CD8-positive, alpha-beta memory T cell (primary cell): ENCODE measurements at regions not wholly inside any gene's neighbourhood (a gene's known extent, or its start where the extent isn't known, plus 50 kb on each side); places are given as distances from the start of the nearest gene placed in this dataset.

ENCODE experiments used
- CTCF ChIA-PET: fragments of 350-600 bp; sonication (Branson Sonifier 250); formaldehyde crosslinking; loops from one replicate; lab custom pipeline; 2021; ENCODE audit warnings: antibody characterized with exemption; lab: Charles Lee
- POLR2A ChIA-PET: fragments of 350-600 bp; sonication (Branson Sonifier 250); formaldehyde crosslinking; loops from one replicate; lab custom pipeline; 2021; ENCODE audit warnings: antibody characterized with exemption; lab: Charles Lee
- DNase-seq, 5 donors: peaks; one replicate each; pipeline versions ENCODE4 v3.0.0 to v3.0.0-alpha.2; 2020 to 2022; ENCODE audit warnings: mixed read lengths in 1 of 5
- H3K27ac ChIP-seq: one replicate; pipeline ENCODE4 v1.7.0; 2013; ENCODE audit warnings: low read depth, mild to moderate bottlenecking, low read length, moderate library complexity
- H3K27me3 ChIP-seq: 2 replicates; pipeline ENCODE4 v1.7.0; 2013; ENCODE audit warnings: low read length, mild to moderate bottlenecking; ENCODE audit not compliant: insufficient read depth, poor library complexity, severe bottlenecking
- H3K36me3 ChIP-seq: 2 replicates; pipeline ENCODE4 v1.7.0; 2013; ENCODE audit warnings: mild to moderate bottlenecking, low read length, moderate library complexity; ENCODE audit not compliant: insufficient read depth
- H3K4me1 ChIP-seq: 2 replicates; pipeline ENCODE4 v1.7.0; 2013; ENCODE audit warnings: mild to moderate bottlenecking, low read length, moderate library complexity; ENCODE audit not compliant: insufficient read depth
- H3K4me3 ChIP-seq: 2 replicates; pipeline ENCODE4 v1.7.0; 2013; ENCODE audit warnings: mild to moderate bottlenecking, low read length
- H3K9me3 ChIP-seq: 2 replicates; pipeline ENCODE4 v1.7.0; 2013; ENCODE audit warnings: mild to moderate bottlenecking, low read length
- H3K27ac Mint-ChIP-seq, 8 donors: one replicate each; pipeline ENCODE4 v1.8.0; 2020 to 2021; ENCODE audit warnings: mixed read lengths in 8 of 8, mild to moderate bottlenecking in 6 of 8, inconsistent platforms in 3 of 8, moderate library complexity in 3 of 8
- H3K27me3 Mint-ChIP-seq, 2 donors: one replicate each; pipeline ENCODE4 v1.8.0; 2020 to 2021; ENCODE audit warnings: mixed read lengths in 2 of 2, mild to moderate bottlenecking in 1 of 2, moderate library complexity in 1 of 2
- H3K36me3 Mint-ChIP-seq, 3 donors: one replicate each; pipeline ENCODE4 v1.8.0; 2020 to 2021; ENCODE audit warnings: mixed read lengths in 3 of 3, inconsistent platforms in 1 of 3, mild to moderate bottlenecking in 1 of 3
- H3K4me1 Mint-ChIP-seq, 3 donors: one replicate each; pipeline ENCODE4 v1.8.0; 2020 to 2021; ENCODE audit warnings: mixed read lengths in 3 of 3, inconsistent platforms in 1 of 3, mild to moderate bottlenecking in 1 of 3
- H3K4me3 Mint-ChIP-seq, 7 donors: one replicate each; pipeline ENCODE4 v1.8.0; 2020 to 2021; ENCODE audit warnings: mixed read lengths in 7 of 7, mild to moderate bottlenecking in 6 of 7, moderate library complexity in 4 of 7, inconsistent platforms in 2 of 7
- H3K9me3 Mint-ChIP-seq, 5 donors: one replicate each; pipeline ENCODE4 v1.8.0; 2020 to 2022; ENCODE audit warnings: mixed read lengths in 5 of 5, mild to moderate bottlenecking in 3 of 5, moderate library complexity in 2 of 5, inconsistent platforms in 1 of 5

DNA sequence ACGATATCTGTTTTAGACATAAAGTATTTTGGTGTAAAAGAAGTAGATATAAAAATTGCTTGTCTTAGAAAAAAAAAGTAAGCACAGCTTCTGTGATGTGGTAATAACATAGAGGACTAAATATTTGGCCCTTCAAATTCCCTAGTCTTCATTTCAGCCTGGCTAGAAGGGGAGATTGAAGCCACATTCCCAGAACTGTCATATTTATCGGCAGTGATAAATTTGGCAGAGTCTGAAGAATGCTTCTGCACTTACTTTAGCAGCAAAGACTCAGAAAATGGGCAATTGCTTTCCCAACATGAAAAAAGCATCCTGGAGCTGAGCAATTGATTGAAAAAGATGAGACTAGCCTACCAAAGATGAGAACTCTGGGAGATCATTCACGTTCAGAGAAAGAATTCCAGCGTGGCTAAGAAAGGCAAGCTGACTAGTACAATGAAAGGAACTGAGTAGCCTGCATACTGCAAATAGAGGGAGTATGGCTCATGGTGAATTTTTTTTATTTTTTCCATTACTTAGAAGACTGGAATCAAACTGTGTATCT lies 278.7 kb upstream of the KLHL29 start:
- no peaks in the 10 kb centered on the region for H3K36me3 Mint-ChIP-seq
- no peak for DNase-seq
- H3K4me3 Mint-ChIP-seq: no peak overlapping the region
- ChIA-PET POLR2A (no interaction called here), CTCF (no interaction called here)
- H3K27me3 Mint-ChIP-seq: no peaks in the 10 kb centered on the region
- H3K27ac Mint-ChIP-seq: no peak overlapping the region
- Histone ChIP-seq H3K27me3 (no peaks in the 10 kb centered on the region), H3K4me3 (no peak overlapping the region), H3K36me3 (no peaks in the 10 kb centered on the region), H3K27ac (no peak overlapping the region), H3K4me1 (no peaks in the 10 kb centered on the region), H3K9me3 (no peaks in the 10 kb centered on the region)
- H3K9me3 Mint-ChIP-seq: peaks cover 2 to 15% (median 8%) of the 10 kb centered on the region in 5 donors
- no peaks in the 10 kb centered on the region for H3K4me1 Mint-ChIP-seq

DNA sequence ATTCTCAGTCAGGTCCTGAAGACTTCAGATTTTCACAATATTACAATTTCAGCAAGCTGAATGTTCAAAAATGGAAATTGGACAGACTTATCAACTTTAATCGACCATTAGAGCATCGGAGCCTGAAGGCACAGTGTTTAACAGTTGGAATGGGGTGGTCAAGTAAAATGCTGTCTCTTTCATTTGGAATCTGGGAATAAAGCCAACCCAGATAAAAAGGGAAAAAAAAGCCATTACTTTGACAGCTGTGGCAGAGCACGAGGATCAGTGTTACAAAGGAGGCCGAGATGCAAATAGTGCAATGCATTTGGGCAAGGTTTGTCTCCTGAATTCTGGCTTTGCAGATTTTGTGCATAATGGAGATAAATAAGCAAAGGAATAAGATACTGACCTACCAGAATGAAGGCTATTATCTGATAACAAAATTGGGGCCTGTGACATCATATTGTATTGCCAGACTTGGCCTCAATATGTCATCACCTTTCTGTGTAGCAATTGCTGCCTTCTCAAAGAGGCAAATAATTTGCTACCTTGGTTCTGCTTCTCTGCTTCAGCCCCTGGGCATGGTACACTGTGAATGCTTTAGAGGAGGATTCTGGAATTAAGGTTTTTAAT lies 277.5 kb upstream of the KLHL29 start:
- no peak overlapping the region for H3K27ac Mint-ChIP-seq
- H3K36me3 ChIP-seq: no peaks in the 10 kb centered on the region

GRCh38 chr2:23111263-23111662 lies 273.7 kb upstream of the KLHL29 start:
- H3K36me3 ChIP-seq: no peaks in the 10 kb centered on the region
- DNase-seq: no peak
- no peak overlapping the region for H3K4me3 Mint-ChIP-seq
- H3K27ac ChIP-seq: no peak overlapping the region
- no peaks in the 10 kb centered on the region for H3K9me3 ChIP-seq
- no peaks in the 10 kb centered on the region for H3K4me1 ChIP-seq
- peaks cover 0 to 20% (median 6%) of the 10 kb centered on the region in 5 donors for H3K9me3 Mint-ChIP-seq
- POLR2A ChIA-PET: no interaction called here
- no peak overlapping the region for H3K4me3 ChIP-seq
- H3K27me3 Mint-ChIP-seq: no peaks in the 10 kb centered on the region
- no peaks in the 10 kb centered on the region for H3K4me1 Mint-ChIP-seq
- H3K27me3 ChIP-seq: no peaks in the 10 kb centered on the region
- CTCF ChIA-PET: no interaction called here
- no peaks in the 10 kb centered on the region for H3K36me3 Mint-ChIP-seq
- H3K27ac Mint-ChIP-seq: no peak overlapping the region

More for the DNA sequence above, 277.5 kb upstream of the KLHL29 start:
- ChIA-PET POLR2A (no interaction called here), CTCF (no interaction called here)
- Mint-ChIP-seq H3K9me3 (peaks cover 2 to 13% (median 5%) of the 10 kb centered on the region in 5 donors), H3K4me1 (no peaks in the 10 kb centered on the region), H3K36me3 (no peaks in the 10 kb centered on the region), H3K27me3 (no peaks in the 10 kb centered on the region), H3K4me3 (no peak overlapping the region)
- Histone ChIP-seq H3K9me3 (no peaks in the 10 kb centered on the region), H3K27me3 (no peaks in the 10 kb centered on the region), H3K4me1 (no peaks in the 10 kb centered on the region), H3K27ac (no peak overlapping the region), H3K4me3 (no peak overlapping the region)
- DNase-seq: no peak

DNA sequence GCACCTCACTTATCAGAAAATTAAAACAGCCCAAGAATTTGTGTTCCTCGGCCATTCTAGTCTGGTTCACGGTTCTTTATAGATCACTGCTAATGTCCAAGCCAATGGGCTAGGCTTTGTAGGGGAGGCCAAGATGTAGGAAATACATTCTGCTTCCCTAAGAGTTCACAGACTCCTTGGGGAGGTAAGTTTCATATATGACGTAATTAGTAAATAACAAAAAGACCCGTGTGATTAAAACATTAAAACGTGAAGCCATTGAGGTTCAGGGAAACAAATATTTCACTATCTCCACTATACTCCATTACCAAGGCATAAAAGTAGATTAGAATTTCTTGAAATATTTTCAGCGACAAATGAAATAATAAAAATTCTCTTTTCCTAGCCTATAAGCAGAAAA lies 272.5 kb upstream of the KLHL29 start:
- Histone ChIP-seq H3K4me3 (no peak overlapping the region), H3K4me1 (no peaks in the 10 kb centered on the region), H3K27ac (no peak overlapping the region), H3K27me3 (no peaks in the 10 kb centered on the region), H3K36me3 (no peaks in the 10 kb centered on the region), H3K9me3 (no peaks in the 10 kb centered on the region)
- no peak for DNase-seq
- ChIA-PET CTCF (no interaction called here), POLR2A (no interaction called here)
- no peak overlapping the region for H3K4me3 Mint-ChIP-seq
- H3K27ac Mint-ChIP-seq: no peak overlapping the region
- no peaks in the 10 kb centered on the region for H3K27me3 Mint-ChIP-seq
- no peaks in the 10 kb centered on the region for H3K4me1 Mint-ChIP-seq
- no peaks in the 10 kb centered on the region for H3K36me3 Mint-ChIP-seq
- peaks cover 0 to 16% (median 6%) of the 10 kb centered on the region in 5 donors for H3K9me3 Mint-ChIP-seq

DNA sequence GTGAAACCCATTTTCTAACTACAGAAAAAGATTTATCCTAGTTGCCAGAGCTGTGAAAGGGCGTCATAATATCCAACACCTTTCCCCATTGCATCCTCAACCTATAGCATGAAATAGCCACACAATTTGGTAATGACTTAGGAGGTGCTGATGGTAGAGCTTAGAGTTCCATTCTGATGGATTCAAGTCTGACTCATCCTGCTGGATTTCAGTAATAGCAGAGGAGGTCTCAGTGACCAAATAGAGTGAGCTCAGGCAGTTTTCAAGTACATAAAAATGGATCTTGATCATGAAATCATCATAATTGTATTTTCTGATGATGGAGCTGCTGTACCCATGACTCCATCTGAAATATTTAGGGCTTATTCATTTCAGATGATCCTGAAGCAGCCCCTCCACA lies 270.7 kb upstream of the KLHL29 start:
- CTCF ChIA-PET: no interaction called here
- Histone ChIP-seq H3K9me3 (no peaks in the 10 kb centered on the region), H3K4me3 (no peak overlapping the region), H3K36me3 (no peaks in the 10 kb centered on the region), H3K4me1 (no peaks in the 10 kb centered on the region), H3K27ac (no peak overlapping the region), H3K27me3 (no peaks in the 10 kb centered on the region)
- DNase-seq: no peak
- no peak overlapping the region for H3K4me3 Mint-ChIP-seq
- H3K4me1 Mint-ChIP-seq: no peaks in the 10 kb centered on the region
- H3K27ac Mint-ChIP-seq: no peak overlapping the region
- H3K9me3 Mint-ChIP-seq: peaks cover 0 to 16% (median 6%) of the 10 kb centered on the region in 5 donors
- peaks cover 0 to 3% of the 10 kb centered on the region in 2 donors for H3K27me3 Mint-ChIP-seq
- POLR2A ChIA-PET: no interaction called here
- H3K36me3 Mint-ChIP-seq: no peaks in the 10 kb centered on the region

GRCh38 chr2:23118313-23118712 lies 266.7 kb upstream of the KLHL29 start:
- no peak overlapping the region for H3K4me3 Mint-ChIP-seq
- H3K27ac Mint-ChIP-seq: no peak overlapping the region
- Histone ChIP-seq H3K9me3 (no peaks in the 10 kb centered on the region), H3K4me1 (no peaks in the 10 kb centered on the region), H3K27ac (no peak overlapping the region), H3K4me3 (no peak overlapping the region), H3K27me3 (no peaks in the 10 kb centered on the region), H3K36me3 (no peaks in the 10 kb centered on the region)
- ChIA-PET CTCF (no interaction called here), POLR2A (no interaction called here)
- H3K27me3 Mint-ChIP-seq: peaks cover 0 to 3% of the 10 kb centered on the region in 2 donors
- no peaks in the 10 kb centered on the region for H3K4me1 Mint-ChIP-seq
- no peaks in the 10 kb centered on the region for H3K36me3 Mint-ChIP-seq
- no peak for DNase-seq
- peaks cover 1 to 8% (median 2%) of the 10 kb centered on the region in 5 donors for H3K9me3 Mint-ChIP-seq

GRCh38 chr2:23118894-23119293 lies 266.1 kb upstream of the KLHL29 start:
- no peaks in the 10 kb centered on the region for H3K36me3 Mint-ChIP-seq
- H3K27me3 Mint-ChIP-seq: peaks cover 0 to 3% of the 10 kb centered on the region in 2 donors
- peak overlapping the region in 1 of 8 donors; percentile 27 for H3K27ac Mint-ChIP-seq

DNA sequence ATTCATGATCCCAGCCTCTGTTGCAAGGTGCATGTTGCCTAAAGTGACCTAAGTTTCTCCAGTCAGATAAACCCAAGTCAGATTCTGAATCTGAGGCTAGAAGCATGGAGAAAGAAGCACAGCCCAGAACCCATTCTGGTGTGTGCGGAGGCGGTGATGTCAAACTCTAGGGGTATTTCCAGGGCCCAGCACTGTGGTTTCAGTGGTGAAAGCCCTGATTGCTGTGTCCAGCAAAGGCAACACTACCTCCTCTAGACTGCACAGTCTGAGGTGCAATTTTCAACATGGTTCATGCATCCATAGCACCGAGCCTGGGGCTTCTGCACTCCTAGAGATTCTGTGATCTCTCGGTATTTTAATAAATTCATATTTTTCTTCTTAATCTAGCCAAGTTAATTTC lies 264.8 kb upstream of the KLHL29 start:
- Histone ChIP-seq H3K9me3 (no peaks in the 10 kb centered on the region), H3K4me3 (no peak overlapping the region), H3K27ac (no peak overlapping the region), H3K4me1 (no peaks in the 10 kb centered on the region), H3K27me3 (no peaks in the 10 kb centered on the region), H3K36me3 (no peaks in the 10 kb centered on the region)
- ChIA-PET POLR2A (no interaction called here), CTCF (no interaction called here)
- Mint-ChIP-seq H3K36me3 (no peaks in the 10 kb centered on the region), H3K9me3 (peaks cover 1 to 8% (median 2%) of the 10 kb centered on the region in 5 donors), H3K27ac (no peak overlapping the region), H3K4me3 (no peak overlapping the region), H3K27me3 (peaks cover 0 to 3% of the 10 kb centered on the region in 2 donors), H3K4me1 (no peaks in the 10 kb centered on the region)
- DNase-seq: no peak

More at GRCh38 chr2:23118894-23119293, 266.1 kb upstream of the KLHL29 start:
- H3K27me3 ChIP-seq: no peaks in the 10 kb centered on the region
- no peaks in the 10 kb centered on the region for H3K4me1 Mint-ChIP-seq
- ChIA-PET POLR2A (no interaction called here), CTCF (no interaction called here)
- DNase-seq: no peak
- H3K36me3 ChIP-seq: no peaks in the 10 kb centered on the region
- no peaks in the 10 kb centered on the region for H3K9me3 ChIP-seq
- no peaks in the 10 kb centered on the region for H3K4me1 ChIP-seq
- H3K4me3 ChIP-seq: no peak overlapping the region
- no peak overlapping the region for H3K4me3 Mint-ChIP-seq
- H3K9me3 Mint-ChIP-seq: peaks cover 1 to 8% (median 2%) of the 10 kb centered on the region in 5 donors
- H3K27ac ChIP-seq: no peak overlapping the region
